ENCODE measurements at regions not wholly inside any gene's neighbourhood (a gene's known extent, or its start where the extent isn't known, plus 50 kb on each side); places are given as distances from the start of the nearest gene placed in this dataset.

GRCh38 chr5:13503017-13503416 is 441.5 kb downstream of the DNAH5 start:
- no peak for TF ChIP-seq CTCF (conservative IDR thresholded peaks at IDR 0.05)
- no peak for TF ChIP-seq ZFX (IDR thresholded peaks at IDR 0.05)
